ENCODE measurements at regions not wholly inside any gene's neighbourhood (a gene's known extent, or its start where the extent isn't known, plus 50 kb on each side); places are given as distances from the start of the nearest gene placed in this dataset.

DNA sequence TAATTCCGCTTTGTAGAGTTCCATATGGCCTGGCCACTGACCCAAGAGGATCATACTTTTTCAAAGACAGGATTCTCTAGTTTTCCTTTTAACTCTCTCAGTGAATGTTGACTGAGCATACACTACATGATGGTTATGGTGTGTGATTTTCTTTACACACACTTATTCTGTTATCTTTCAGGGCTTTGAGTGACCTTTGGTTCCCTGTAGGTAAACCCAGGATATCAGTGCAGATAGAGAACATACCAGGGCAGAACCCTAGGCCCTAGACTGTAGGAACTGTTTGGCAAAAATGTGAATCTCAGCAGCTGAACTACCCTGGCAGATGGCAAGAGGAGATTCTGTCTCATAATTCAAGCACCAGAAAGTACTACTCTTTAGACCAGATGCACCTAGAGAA lies 159.6 kb downstream of the KCNA5 start:
- TF ChIP-seq NANOG (IDR thresholded peaks at IDR 0.05; ENCODE audit: borderline replicate concordance) (no peak), EZH2 (IDR thresholded peaks at IDR 0.05; ENCODE audit: low read depth, unreplicated experiment) (no peak), POLR2AphosphoS5 (IDR thresholded peaks at IDR 0.05; ENCODE audit: low read depth) (no peak)
- TF ChIP-seq, protein P1, sequence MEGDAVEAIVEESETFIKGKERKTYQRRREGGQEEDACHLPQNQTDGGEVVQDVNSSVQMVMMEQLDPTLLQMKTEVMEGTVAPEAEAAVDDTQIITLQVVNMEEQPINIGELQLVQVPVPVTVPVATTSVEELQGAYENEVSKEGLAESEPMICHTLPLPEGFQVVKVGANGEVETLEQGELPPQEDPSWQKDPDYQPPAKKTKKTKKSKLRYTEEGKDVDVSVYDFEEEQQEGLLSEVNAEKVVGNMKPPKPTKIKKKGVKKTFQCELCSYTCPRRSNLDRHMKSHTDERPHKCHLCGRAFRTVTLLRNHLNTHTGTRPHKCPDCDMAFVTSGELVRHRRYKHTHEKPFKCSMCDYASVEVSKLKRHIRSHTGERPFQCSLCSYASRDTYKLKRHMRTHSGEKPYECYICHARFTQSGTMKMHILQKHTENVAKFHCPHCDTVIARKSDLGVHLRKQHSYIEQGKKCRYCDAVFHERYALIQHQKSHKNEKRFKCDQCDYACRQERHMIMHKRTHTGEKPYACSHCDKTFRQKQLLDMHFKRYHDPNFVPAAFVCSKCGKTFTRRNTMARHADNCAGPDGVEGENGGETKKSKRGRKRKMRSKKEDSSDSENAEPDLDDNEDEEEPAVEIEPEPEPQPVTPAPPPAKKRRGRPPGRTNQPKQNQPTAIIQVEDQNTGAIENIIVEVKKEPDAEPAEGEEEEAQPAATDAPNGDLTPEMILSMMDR (conservative IDR thresholded peaks at IDR 0.05; ENCODE audit: low read depth in 2 of 2) = no peak
- TF ChIP-seq, protein P2, sequence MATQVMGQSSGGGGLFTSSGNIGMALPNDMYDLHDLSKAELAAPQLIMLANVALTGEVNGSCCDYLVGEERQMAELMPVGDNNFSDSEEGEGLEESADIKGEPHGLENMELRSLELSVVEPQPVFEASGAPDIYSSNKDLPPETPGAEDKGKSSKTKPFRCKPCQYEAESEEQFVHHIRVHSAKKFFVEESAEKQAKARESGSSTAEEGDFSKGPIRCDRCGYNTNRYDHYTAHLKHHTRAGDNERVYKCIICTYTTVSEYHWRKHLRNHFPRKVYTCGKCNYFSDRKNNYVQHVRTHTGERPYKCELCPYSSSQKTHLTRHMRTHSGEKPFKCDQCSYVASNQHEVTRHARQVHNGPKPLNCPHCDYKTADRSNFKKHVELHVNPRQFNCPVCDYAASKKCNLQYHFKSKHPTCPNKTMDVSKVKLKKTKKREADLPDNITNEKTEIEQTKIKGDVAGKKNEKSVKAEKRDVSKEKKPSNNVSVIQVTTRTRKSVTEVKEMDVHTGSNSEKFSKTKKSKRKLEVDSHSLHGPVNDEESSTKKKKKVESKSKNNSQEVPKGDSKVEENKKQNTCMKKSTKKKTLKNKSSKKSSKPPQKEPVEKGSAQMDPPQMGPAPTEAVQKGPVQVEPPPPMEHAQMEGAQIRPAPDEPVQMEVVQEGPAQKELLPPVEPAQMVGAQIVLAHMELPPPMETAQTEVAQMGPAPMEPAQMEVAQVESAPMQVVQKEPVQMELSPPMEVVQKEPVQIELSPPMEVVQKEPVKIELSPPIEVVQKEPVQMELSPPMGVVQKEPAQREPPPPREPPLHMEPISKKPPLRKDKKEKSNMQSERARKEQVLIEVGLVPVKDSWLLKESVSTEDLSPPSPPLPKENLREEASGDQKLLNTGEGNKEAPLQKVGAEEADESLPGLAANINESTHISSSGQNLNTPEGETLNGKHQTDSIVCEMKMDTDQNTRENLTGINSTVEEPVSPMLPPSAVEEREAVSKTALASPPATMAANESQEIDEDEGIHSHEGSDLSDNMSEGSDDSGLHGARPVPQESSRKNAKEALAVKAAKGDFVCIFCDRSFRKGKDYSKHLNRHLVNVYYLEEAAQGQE (IDR thresholded peaks at IDR 0.05; ENCODE audit: unreplicated experiment) = no peak
